ENCODE measurements at regions not wholly inside any gene's neighbourhood (a gene's known extent, or its start where the extent isn't known, plus 50 kb on each side); places are given as distances from the start of the nearest gene placed in this dataset.
"Not testable (repeated sequence)": the region's sequence is repeated elsewhere in the genome, so short reads cannot be mapped to it uniquely, and the experiment has no call there.

- DNase-seq (ENCODE audit: low read depth): no peak
- no peak overlapping the region for H3K4me3 ChIP-seq (ENCODE audit: low read depth, low read length)
- TF ChIP-seq CTCF (IDR thresholded peaks at IDR 0.05; ENCODE audit: control insufficient read depth, extremely low read depth, insufficient read depth): no peak
These were observed 104.8 kb downstream of the ARL4C start for GRCh38 chr2:234392041-234392615.

DNA sequence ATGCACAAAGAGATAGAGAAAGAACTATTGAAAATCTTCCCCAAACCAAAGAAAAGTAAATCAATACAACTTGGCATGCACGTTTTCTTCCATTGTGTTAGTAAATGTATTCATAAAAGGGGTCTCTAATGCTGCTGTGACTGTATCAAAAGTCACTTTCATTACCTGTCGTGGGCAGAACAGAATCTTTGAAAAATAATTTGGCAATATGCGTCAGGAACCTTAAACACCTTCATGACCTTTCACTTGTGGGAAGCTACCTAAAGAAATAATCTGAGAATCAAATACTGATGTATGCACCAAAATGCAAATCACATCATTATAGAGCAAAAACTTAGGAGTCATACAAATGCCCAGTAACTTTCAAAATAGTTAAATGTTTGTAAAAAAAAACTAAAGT, 105.3 kb downstream of the ARL4C start:
- DNase-seq (ENCODE audit: low read depth): no peak
- H3K4me3 ChIP-seq (ENCODE audit: low read depth, low read length): no peak overlapping the region

DNA sequence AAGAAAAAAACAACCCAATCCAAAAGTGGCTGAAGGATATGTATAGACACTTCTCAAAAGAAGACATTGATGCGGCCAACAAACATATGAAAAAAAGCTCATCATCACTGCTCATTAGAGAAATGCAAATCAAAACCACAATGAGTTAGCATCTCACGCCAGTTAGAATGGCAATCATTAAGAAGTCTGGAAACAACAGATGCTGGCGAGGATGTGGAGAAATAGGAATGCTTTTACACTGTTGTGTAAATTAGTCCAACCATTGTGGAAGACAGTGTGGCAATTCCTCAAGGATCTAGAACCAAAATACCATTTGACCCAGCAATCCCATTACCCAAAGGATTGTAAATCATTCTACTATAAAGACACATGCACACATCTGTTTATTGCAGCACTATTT, 107.2 kb downstream of the ARL4C start:
- not testable (repeated sequence) for DNase-seq (ENCODE audit: low read depth); H3K4me3 ChIP-seq (ENCODE audit: low read depth, low read length)

More for the DNA sequence above, 105.3 kb downstream of the ARL4C start:
- no peak for TF ChIP-seq CTCF (IDR thresholded peaks at IDR 0.05; ENCODE audit: control insufficient read depth, extremely low read depth, insufficient read depth)

DNA sequence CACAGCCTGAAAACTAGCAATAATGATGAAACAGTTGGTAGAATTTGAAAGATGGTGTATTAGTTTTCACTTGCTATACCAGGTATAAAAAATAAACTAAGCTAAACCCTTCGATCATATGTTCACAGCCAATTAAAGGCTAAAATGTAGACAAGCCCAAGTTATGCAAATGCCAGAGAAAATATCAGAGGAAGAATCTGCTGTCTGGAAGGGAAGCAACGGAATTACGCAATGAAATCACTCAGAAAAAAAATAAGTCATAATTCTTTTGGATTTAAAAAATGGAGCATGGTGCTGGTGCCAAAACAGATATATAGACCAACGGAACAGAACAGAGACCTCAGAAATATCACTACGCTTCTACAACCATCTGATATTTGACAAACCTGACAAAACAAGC, 108.3 kb downstream of the ARL4C start:
- no peak for TF ChIP-seq CTCF (IDR thresholded peaks at IDR 0.05; ENCODE audit: control insufficient read depth, extremely low read depth, insufficient read depth)
- no peak for DNase-seq (ENCODE audit: low read depth)

DNA sequence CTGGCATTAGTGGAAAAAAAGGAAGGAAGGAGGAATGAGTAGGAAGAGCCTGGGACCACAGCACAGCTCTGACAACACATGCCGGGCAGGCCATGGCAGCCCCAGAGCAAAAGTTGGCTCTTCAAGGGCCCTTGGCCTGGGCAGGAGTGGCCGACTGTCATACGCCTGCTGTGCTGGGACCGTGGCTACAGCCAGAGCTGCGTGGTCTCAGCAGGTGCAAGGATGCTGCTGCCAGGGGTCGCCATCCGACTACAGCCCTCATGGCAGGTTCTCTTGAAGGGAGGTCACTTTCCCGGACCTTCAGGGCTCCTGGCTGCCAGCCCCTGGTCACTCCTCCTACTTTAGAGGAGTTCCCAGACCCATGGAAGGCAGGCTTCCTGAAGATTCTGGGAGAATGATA, 109.9 kb downstream of the ARL4C start:
- TF ChIP-seq CTCF (IDR thresholded peaks at IDR 0.05; ENCODE audit: control insufficient read depth, extremely low read depth, insufficient read depth): no peak
- H3K4me3 ChIP-seq (ENCODE audit: low read depth, low read length): no peak overlapping the region

More for the DNA sequence above, 108.3 kb downstream of the ARL4C start:
- no peak overlapping the region for H3K4me3 ChIP-seq (ENCODE audit: low read depth, low read length)

GRCh38 chr2:234382131-234382530, 114.8 kb downstream of the ARL4C start:
- no peak for DNase-seq (ENCODE audit: low read depth)
- no peak for TF ChIP-seq CTCF (IDR thresholded peaks at IDR 0.05; ENCODE audit: control insufficient read depth, extremely low read depth, insufficient read depth)
- H3K4me3 ChIP-seq (ENCODE audit: low read depth, low read length): no peak overlapping the region

More for the DNA sequence above, 109.9 kb downstream of the ARL4C start:
- no peak for DNase-seq (ENCODE audit: low read depth)

DNA sequence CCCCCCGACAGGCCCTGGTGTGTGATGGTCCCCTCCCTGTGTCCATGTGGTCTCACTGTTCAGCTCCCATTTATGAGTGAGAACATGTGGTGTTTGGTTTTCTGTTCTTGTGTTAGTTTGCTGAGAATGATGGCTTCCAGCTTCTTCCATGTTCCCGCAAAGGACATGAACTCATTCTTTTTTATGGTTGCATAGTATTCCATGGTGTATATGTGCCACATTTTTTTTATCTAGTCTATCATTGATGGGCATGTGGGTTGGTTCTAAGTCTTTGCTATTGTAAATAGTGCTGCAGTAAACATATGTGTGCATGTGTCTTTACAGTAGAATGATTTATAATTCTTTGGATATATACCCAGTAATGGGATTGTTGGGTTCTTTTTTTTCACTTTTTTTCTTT, 117.9 kb downstream of the ARL4C start:
- H3K4me3 ChIP-seq (ENCODE audit: low read depth, low read length); DNase-seq (ENCODE audit: low read depth): not testable (repeated sequence)

GRCh38 chr2:234378440-234378839, 118.4 kb downstream of the ARL4C start:
- no peak for TF ChIP-seq CTCF (IDR thresholded peaks at IDR 0.05; ENCODE audit: control insufficient read depth, extremely low read depth, insufficient read depth)
- H3K4me3 ChIP-seq (ENCODE audit: low read depth, low read length): no peak overlapping the region
- no peak for DNase-seq (ENCODE audit: low read depth)

All from LNCaP clone FGC (cell line).